22Rv1 (cell line): ENCODE measurements at regions not wholly inside any gene's neighbourhood (a gene's known extent, or its start where the extent isn't known, plus 50 kb on each side); places are given as distances from the start of the nearest gene placed in this dataset.

Experiments
- H3K27ac ChIP-seq: fragments of 450-650 bp; 2 replicates; pipeline ENCODE4 v1.5.1; 2017
- CTCF ChIP-seq: fragments of 450-650 bp; IDR thresholded peaks from 2 replicates; pipeline ENCODE4 v1.5.1; 2017; ENCODE audit warnings: mild to moderate bottlenecking
- ZFX ChIP-seq: fragments of 450-650 bp; IDR thresholded peaks from 2 replicates; pipeline ENCODE4 v1.6.1; 2017; ENCODE audit warnings: antibody characterized with exemption, borderline replicate concordance

DNA sequence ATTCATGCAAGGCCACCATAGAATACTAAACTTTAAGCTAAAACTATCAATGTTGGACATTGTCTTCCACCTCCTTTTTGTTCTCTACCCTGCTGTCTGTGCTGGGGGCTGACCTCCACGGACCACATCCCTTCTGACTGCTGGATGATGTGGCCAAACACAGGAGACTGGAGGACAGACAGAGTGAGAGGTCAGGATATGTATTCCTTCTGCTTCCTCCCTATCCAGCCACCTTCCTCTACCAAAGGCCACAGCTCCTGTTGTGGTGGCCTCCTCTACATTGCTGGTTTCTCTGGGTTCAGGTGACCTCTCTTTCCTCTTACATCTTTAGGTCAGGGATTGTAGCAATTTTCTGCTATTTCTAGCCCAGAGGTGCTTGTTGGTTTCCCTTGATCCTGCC lies 148.1 kb downstream of the ACTBL2 start:
- TF ChIP-seq CTCF = no peak
- TF ChIP-seq ZFX = no peak
- no peak overlapping the region for H3K27ac ChIP-seq

DNA sequence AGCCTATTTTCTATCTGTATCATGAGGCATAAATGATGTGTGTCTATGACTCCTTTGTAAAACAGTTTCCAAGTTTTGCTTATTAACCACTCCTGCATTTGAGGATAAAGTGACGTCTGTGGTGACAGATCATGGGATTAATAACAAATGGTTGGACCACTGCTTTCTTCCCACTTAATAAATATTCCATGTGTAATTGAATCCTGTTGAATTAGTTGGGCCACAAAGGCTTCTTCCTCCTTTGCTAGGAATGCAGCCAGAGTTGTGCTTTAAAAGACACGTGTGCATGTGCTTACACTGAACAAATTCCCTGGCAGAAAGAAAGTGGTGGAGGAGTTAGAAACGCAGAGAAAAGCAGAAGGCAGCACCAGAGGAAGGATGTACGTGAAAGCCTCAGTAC lies 150.2 kb downstream of the ACTBL2 start:
- no peak overlapping the region for H3K27ac ChIP-seq
- TF ChIP-seq CTCF (no peak), ZFX (no peak)

DNA sequence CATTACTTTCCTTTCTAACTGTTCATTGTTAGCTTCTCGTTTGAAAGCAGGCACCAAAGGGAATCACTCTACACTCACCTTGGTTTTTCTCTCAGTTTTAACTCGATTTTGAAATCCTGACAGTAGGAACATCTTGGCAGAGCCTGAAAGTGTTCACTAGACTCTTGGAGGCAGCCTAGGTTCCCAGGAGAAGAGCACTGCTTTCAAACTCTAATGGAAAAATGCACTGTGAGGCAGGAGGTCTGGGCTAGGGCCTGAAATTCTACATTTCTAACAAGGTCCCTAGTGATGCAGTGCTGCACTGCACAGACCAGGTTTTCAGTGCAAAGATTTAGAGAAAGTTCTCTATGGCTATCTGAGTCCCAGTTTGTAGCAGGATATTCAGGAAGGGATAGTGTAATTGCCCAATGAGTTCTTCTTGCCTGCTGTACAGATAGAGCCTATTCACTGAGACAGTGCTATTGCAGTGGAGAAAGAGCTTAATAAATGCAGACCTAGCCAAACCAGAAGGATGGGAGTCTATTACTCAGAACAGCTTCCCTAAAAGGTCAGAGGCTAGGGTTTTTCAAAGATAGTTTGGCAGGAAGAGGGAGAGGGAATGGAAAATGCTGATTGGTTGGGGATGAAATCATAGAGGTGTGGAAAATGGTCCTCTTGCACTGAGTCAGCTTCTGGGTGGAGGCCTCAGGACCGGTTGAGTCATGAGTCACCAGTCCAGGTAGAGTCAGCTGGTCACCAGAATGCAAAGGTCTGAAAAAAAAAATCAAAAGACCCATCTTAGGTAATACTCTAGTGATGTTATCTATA lies 153.9 kb downstream of the GPBP1 start:
- H3K27ac ChIP-seq = no peak overlapping the region
- no peak for TF ChIP-seq ZFX
- TF ChIP-seq CTCF = no peak

DNA sequence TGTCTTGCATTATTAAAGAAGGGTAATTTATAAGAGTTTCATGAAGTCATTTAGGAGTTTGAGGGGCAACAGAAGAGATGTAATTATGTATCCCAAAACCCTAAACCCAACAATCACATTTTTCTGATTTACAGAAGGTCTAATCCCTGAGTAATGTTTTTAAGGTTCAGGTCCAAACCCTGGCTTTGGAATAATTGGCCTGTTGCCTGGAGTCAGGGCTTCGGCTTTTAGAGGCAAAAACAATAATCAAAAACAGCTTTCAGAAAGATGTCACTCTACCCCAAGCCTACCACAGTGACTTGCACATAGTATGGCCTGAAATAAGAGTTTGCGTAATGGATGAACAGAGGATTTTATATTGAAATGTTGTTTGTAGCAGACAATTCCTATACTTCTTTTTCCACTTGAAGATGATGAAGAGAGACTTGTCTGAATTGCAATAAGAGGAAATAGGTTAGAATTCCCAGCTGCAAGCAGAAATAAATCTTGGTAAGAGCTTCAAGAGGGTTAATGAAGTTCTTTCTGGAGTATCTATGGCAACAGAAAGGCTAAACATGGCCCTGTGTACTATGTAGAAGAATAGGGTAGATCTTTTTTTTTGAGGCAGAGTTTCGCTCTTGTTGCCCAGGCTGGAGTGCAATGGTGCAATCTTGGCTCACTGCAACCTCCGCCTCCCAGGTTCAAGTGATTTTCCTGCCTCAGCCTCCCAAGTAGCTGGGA lies 152.0 kb downstream of the GPBP1 start:
- H3K27ac ChIP-seq = no peak overlapping the region
- TF ChIP-seq ZFX (no peak), CTCF (no peak)

DNA sequence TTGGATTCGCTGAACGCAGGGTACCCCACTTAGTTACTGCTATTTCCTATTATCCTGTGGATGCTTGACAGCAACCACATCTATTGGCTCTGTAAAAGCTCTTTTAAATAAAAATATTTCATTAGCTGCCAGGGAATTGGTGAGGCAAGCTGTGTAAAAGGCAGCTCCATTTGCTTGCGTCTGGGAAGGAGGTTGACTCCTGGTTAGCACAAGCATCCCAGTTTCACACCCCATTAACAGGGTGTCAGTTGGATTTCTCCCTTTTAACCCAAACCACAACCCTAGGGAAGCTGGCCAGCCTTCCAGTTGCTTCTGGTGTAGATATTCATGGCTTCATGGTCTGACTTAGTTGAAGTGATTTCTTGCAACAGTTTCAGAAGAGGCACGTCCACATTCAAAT lies 151.0 kb downstream of the GPBP1 start:
- no peak overlapping the region for H3K27ac ChIP-seq
- TF ChIP-seq CTCF (no peak), ZFX (no peak)

DNA sequence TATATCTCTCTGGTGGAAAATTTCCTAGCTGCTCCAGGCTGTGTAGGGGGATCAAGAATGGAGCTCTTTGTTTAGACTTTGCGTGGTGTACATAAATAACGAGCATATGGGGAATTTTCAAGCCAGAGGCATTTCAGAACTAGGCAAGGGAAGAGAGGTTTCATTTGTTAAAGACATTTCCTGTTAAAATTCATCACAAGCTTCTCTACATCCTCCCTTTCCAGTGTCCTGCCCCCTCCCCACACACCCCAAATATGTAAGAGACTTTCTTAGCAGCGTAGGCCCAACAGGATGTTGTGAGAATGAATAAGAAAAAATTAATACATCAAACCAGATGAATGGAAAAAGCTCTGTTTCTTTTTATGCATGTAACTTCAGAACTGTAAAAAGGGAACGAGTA lies 150.3 kb downstream of the GPBP1 start:
- H3K27ac ChIP-seq = no peak overlapping the region
- TF ChIP-seq CTCF = no peak
- no peak for TF ChIP-seq ZFX

- no peak for TF ChIP-seq CTCF
- no peak for TF ChIP-seq ZFX
- no peak overlapping the region for H3K27ac ChIP-seq
Measured at GRCh38 chr5:57320582-57320981, 146.7 kb downstream of the GPBP1 start.
